ENCODE measurements at regions not wholly inside any gene's neighbourhood (a gene's known extent, or its start where the extent isn't known, plus 50 kb on each side); places are given as distances from the start of the nearest gene placed in this dataset.

GRCh38 chr2:180655393-180655792, 325.0 kb upstream of the UBE2E3 start:
- H3K9me2 ChIP-seq (replicated peaks; ENCODE audit: low read length) = 0 out of 2 replicates have a peak, but pooled peaks cover 3% of the 10 kb centered on the region
- no peaks in the 10 kb centered on the region; the same call in 1 of the 2 replicates for H3K36me3 ChIP-seq (ENCODE audit: low read depth, low read length)
- H3K79me2 ChIP-seq (ENCODE audit: low read length) = no peaks in the 10 kb centered on the region
- no peaks in the 10 kb centered on the region for H4K20me1 ChIP-seq (ENCODE audit: low read length)
- CTCF ChIA-PET = no interaction called here
- H3K27ac ChIP-seq (ENCODE audit: low read length) = peak overlapping the region; percentile 52; the same call in 1 of the 2 replicates
- H3K4me2 ChIP-seq (ENCODE audit: low read length) = peak overlapping the region; percentile 69
- no peak for ATAC-seq
- BruUV-seq (replicated peaks) = no TSS peak
- POLR2A ChIA-PET (ENCODE audit: unreplicated experiment) = no interaction called here
- H3K9me3 ChIP-seq (ENCODE audit: low read length) = no peaks in the 10 kb centered on the region
- intact Hi-C loops (cut with micrococcal nuclease) = no loop called here
- no peak for TF ChIP-seq EZH2phosphoT487 (IDR thresholded peaks at IDR 0.05; ENCODE audit: borderline replicate concordance, low read length)
- no peak for TF ChIP-seq EZH2 (IDR thresholded peaks at IDR 0.05; ENCODE audit: low read length, unreplicated experiment)
- no peak for TF ChIP-seq CTCF (conservative IDR thresholded peaks at IDR 0.05; ENCODE audit: low read depth, low read length)
- no peaks in the 10 kb centered on the region for H3F3A ChIP-seq (ENCODE audit: low read length, unreplicated experiment)
- H3K4me1 ChIP-seq (ENCODE audit: insufficient read depth, low read length) = peaks cover 33% of the 10 kb centered on the region
- no peaks in the 10 kb centered on the region for H3K27me3 ChIP-seq (ENCODE audit: low read length)
- peak; percentile 48 for DNase-seq
- H3K4me3 ChIP-seq (ENCODE audit: low read length) = no peak overlapping the region
- no peak overlapping the region for H2AFZ ChIP-seq (ENCODE audit: low read length)
- no peak overlapping the region for H3K9ac ChIP-seq (ENCODE audit: low read length)

- ATAC-seq = no peak
- ChIA-PET POLR2A (ENCODE audit: unreplicated experiment) (no interaction called here), CTCF (no interaction called here)
Measured at GRCh38 chr2:180653481-180653880, 326.9 kb upstream of the UBE2E3 start.

More at GRCh38 chr2:180653481-180653880, 326.9 kb upstream of the UBE2E3 start:
- intact Hi-C loops (cut with micrococcal nuclease) = no loop called here
- no peak for TF ChIP-seq CTCF (conservative IDR thresholded peaks at IDR 0.05; ENCODE audit: low read depth, low read length)
- no peak for TF ChIP-seq EZH2 (IDR thresholded peaks at IDR 0.05; ENCODE audit: low read length, unreplicated experiment)
- no peak for TF ChIP-seq EZH2phosphoT487 (IDR thresholded peaks at IDR 0.05; ENCODE audit: borderline replicate concordance, low read length)
- Histone ChIP-seq H2AFZ (ENCODE audit: low read length) (no peak overlapping the region), H4K20me1 (ENCODE audit: low read length) (no peaks in the 10 kb centered on the region), H3K9me2 (replicated peaks; ENCODE audit: low read length) (0 out of 2 replicates have a peak, but pooled peaks cover 3% of the 10 kb centered on the region), H3K9me3 (ENCODE audit: low read length) (no peaks in the 10 kb centered on the region), H3K36me3 (ENCODE audit: low read depth, low read length) (no peaks in the 10 kb centered on the region; the same call in 1 of the 2 replicates), H3K4me2 (ENCODE audit: low read length) (no peak overlapping the region), H3K27ac (ENCODE audit: low read length) (no peak overlapping the region), H3K9ac (ENCODE audit: low read length) (no peak overlapping the region), H3K4me1 (ENCODE audit: insufficient read depth, low read length) (peaks cover 29% of the 10 kb centered on the region), H3F3A (ENCODE audit: low read length, unreplicated experiment) (no peaks in the 10 kb centered on the region), H3K79me2 (ENCODE audit: low read length) (no peaks in the 10 kb centered on the region), H3K4me3 (ENCODE audit: low read length) (no peak overlapping the region), H3K27me3 (ENCODE audit: low read length) (no peaks in the 10 kb centered on the region)
- DNase-seq = no peak
- no TSS peak for BruUV-seq (replicated peaks)
